GM21423 (cell line): ENCODE measurements at regions not wholly inside any gene's neighbourhood (a gene's known extent, or its start where the extent isn't known, plus 50 kb on each side); places are given as distances from the start of the nearest gene placed in this dataset.
"Not testable (repeated sequence)": the region's sequence is repeated elsewhere in the genome, so short reads cannot be mapped to it uniquely, and the experiment has no call there.

Source experiments
- ATAC-seq: cut with Tn5 transposase; IDR thresholded peaks from one replicate; pipeline ENCODE4 v1.9.1; 2021; ENCODE audit warnings: mild to moderate bottlenecking, moderate library complexity; ENCODE audit not compliant: unreplicated experiment

- no peak for ATAC-seq
These were observed 127.1 kb upstream of the PKN2 start for GRCh38 chr1:88557014-88557413.

GRCh38 chr1:88560621-88561020, 123.5 kb upstream of the PKN2 start:
- no peak for ATAC-seq

- no peak for ATAC-seq
These were observed 121.1 kb upstream of the PKN2 start for GRCh38 chr1:88562991-88563390.

DNA sequence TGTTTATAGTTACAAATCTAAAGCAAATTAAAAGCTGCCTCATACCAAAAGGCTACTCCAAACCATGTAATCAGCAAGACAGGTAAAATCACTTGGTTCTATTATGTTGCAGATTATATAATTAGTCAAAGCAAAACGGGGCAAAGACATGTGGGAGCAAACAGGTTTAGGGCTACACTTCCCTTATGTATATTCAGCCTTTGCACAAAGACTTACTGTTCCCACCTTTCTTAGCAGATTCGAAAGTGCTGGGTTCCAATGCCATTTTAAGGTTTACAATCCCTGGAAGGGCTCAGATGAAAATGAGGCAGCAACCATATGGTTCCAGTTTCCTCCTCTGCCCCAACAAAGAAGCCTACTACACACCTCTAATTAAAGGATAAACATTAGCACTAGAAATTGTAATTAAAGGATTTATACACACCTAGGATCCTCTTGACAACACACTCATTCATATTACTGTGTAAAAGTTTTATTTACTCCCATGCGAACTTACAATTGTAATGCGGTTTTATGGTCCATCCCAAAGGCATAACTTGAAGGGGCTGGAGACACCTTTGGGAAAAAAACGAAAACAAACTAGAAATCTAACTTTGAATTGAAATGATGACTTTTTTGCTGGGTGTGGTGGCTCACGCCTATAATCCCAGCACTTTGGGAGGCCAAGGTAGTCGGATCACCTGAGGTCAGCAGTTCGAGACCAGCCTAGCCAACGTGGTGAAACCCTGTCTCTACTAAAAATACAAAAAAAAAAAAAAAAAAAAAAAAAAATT, 117.3 kb upstream of the PKN2 start:
- ATAC-seq: no peak

DNA sequence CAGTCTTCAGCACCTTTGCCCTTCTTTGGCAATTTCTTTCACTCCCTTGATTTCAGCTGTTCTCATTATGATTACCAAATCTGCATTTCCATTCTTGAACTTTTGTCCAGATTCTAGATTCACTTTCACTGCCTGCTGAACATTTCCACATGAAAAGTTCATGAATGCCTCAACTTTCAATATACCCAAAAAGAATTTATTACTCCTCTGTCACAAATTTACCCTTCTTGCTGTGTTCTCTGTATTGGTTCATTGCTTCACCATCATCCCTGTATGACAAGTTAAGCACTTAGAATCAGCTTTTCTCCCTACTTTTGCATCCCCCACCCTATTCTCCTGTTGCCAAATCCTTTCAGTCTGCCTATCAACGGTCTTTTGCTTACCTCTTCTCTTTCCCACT, 112.6 kb upstream of the PKN2 start:
- no peak for ATAC-seq

- ATAC-seq: no peak
These were observed 104.5 kb upstream of the PKN2 start for GRCh38 chr1:88579598-88579997.

DNA sequence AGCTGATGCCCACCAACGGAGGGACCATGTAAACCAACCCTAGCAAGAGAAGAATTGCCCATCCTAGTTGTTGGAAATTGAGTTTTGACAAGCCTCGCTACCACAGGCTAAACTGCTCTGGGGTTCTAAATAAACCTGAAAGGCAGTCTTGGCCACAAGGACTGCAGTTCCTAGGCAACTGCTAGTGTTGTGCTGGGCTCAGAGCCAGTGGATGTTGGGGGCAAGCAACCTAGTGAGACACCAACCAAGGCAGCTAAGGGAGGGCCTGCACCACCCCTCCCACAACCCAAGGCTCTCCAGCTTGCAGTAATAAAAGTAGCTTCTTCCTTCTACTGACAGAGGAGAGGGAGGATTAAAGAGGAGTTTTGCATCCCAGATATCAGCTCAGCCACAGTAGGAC, 102.4 kb upstream of the PKN2 start:
- no peak for ATAC-seq

- ATAC-seq: no peak
These were observed 90.7 kb upstream of the PKN2 start for GRCh38 chr1:88593358-88593757.

GRCh38 chr1:88595355-88596002, 88.6 kb upstream of the PKN2 start:
- ATAC-seq: no peak

DNA sequence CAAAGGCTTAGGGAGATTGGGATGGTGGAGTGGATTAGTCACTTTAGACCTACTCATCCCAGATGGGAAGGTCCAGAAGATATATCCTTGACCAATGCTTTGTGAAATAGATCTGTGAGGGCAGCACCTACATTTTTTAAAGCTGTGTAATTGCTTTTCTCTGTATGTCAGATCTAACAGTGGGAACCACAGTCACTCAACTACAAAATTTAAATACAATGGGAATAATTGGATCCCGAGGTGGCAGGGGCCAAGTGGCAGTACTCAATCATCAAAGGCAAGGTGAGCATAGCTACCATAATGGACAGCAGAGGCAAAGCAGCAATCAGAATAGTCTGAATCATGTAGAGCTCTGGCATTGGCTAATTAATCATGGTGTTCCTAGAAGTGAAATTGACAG, 86.1 kb upstream of the PKN2 start:
- not testable (repeated sequence) for ATAC-seq

DNA sequence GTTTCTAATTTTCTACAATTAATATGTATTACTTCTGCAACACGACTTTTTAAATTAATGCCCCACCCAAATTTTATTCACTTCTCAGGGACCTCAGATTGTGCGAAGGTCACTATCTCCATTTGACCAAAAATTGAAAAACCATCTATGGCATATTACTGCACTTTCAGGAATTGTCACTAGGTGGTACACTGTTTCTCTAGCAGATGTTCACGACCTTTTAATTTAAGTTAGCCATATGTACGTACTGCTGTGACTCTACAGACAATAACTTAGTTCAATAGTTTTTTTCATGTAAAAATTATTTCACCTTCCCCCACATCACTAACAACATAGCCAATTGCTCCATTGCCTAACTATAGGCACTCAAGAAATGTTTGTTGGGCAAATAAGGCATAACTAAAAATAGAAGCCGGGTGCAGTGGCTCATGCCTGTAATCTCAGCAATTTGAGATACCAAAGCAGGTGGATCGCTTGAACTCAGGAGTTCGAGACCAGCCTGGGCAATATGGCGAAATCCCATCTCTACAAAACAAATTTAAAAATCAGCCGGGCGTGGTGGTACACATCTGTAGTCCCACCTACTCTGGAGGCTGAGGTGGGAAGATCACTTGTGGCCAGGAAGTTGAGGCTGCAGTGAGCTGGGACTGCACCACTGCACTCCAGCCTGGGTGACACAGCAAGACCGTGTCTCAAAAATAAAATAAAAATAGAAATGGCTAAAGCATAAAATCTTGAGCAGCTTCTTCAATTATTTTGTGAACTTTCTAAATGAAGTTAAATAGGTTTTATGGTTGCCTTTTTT, 75.7 kb upstream of the PKN2 start:
- no peak for ATAC-seq

GRCh38 chr1:88609051-88609450, 75.0 kb upstream of the PKN2 start:
- ATAC-seq: no peak

GRCh38 chr1:88610687-88611086, 73.4 kb upstream of the PKN2 start:
- no peak for ATAC-seq

GRCh38 chr1:88612292-88612691, 71.8 kb upstream of the PKN2 start:
- no peak for ATAC-seq

DNA sequence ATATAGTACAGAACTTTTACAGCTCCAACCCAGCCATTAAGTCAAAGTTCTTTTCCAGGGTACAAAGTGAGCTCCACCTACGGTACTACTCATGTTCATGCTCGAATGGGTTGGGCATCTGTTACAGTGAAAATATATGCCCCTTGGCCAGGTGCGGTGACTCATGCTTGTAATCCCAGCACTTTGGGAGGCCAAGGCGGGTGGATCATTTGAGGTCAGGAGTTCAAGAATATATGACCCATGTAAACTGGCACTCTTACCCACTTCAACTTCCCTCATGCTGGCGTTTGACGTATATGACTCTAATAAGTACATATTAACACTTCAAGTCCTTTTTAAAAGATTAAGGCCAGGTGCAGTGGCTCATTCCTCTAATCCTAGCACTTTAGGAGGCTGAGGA, 71.3 kb upstream of the PKN2 start:
- ATAC-seq: no peak

DNA sequence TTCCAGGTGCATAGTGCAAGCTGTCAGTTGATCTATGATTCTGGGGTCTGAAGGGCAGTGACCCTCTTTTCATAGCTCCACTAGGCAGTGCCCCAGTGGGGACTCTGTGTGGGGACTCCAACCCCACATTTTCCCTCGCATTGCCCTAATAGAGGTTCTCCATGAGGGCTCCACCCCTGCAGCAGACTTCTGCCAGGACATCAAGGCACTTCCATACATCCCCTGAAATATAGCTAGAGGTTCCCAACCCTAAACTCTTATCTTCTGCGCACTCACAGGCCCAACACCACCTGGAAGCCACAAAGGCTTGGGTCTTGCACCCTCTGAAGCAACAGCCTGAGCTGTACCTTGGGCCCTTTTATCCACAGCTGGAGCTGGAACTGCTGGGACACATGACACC, 65.7 kb upstream of the PKN2 start:
- ATAC-seq: no peak

- ATAC-seq: not testable (repeated sequence)
These were observed 61.0 kb upstream of the PKN2 start for GRCh38 chr1:88623101-88623500.
